GM21825 (cell line): ENCODE measurements at regions not wholly inside any gene's neighbourhood (a gene's known extent, or its start where the extent isn't known, plus 50 kb on each side); places are given as distances from the start of the nearest gene placed in this dataset.

Source experiments
- ATAC-seq: cut with Tn5 transposase; IDR thresholded peaks from one replicate; pipeline ENCODE4 v1.9.1; 2021; ENCODE audit warnings: mild to moderate bottlenecking, moderate library complexity; ENCODE audit not compliant: unreplicated experiment

DNA sequence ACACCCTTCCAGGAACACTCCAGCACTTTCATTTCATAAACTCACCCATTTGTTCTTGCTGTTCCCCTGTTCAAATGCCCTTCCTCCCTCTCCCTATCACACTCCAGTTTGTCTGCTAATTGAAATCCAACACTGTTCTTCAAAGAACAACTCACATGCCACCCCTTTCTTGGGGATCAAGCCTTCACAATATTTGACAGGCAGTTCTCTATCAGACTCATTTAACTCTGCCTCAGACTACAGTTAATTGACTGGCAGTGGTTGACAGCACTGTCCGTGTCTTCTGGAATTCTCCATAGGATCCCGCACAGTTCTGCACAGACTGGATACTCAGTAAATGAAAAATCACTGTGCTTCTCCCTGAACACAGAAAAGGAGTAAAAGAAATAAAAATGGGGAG lies 87.8 kb downstream of the PMP22 start:
- no peak for ATAC-seq

DNA sequence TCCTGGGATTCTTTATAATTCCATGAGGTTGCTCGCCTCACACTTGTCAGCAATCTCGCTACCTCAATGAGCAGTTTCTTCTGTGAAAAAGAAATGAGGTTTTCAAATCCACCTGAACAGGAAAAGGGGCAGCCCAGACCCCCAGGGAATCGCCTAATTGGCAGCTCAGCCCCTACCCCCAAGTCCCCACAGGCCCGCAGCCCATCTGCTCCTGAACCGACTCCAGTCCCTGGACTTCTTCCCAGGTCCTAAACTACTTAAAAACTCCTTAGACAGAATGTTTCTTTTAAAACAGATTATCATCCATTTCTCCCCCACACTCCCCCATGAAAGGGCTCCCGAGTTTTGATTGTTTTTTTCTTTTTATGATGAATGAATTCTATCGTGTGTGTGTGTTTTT lies 89.8 kb downstream of the PMP22 start:
- no peak for ATAC-seq

- ATAC-seq, result no peak
Observed at GRCh38 chr17:15171167-15172047, 93.7 kb downstream of the PMP22 start.

GRCh38 chr17:15169676-15170075 lies 95.5 kb downstream of the PMP22 start:
- no peak for ATAC-seq

DNA sequence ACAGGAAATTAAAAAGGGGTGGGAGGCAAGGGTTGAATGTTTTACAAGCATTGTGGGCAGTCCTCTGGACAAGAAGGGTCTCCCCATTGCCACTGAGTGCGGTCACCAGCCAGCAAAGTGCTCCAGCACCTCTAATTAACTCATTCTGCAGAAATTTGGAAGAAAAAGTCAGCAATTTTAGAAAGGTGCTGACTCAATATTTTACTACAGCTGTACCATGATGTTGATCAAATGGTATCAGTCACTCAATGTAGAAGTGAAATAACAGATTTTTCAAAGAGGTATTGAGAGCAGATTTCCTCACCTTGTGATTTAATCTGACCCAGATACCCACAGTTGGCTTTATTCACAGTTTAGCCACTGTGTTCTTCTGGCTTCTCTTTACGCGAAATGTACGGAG lies 96.7 kb downstream of the PMP22 start:
- no peak for ATAC-seq

GRCh38 chr17:15161395-15161794 lies 103.7 kb downstream of the PMP22 start:
- no peak for ATAC-seq

DNA sequence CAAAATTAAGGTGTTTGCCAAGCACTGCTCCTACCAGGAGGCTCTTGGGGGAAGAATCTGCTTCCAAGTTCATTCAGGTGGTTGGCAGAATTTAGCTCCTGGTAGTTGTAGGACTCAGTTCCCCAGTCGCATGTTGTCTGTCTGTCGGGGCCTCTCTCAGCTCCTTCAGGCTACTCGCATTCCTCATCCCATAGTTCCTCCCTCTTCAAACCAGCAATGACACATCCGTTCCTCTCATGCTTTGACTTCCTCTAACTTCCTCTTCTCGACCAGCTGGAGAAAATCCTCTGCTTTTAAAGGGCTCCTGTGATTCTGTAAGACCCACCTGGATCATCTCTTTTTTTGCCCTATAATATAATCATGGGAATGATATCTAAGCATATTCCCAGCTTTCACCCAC lies 108.1 kb downstream of the PMP22 start:
- no peak for ATAC-seq

GRCh38 chr17:15154618-15155017 lies 110.5 kb downstream of the PMP22 start:
- ATAC-seq, result no peak

GRCh38 chr17:15145621-15146020 lies 119.5 kb downstream of the PMP22 start:
- ATAC-seq, result no peak

DNA sequence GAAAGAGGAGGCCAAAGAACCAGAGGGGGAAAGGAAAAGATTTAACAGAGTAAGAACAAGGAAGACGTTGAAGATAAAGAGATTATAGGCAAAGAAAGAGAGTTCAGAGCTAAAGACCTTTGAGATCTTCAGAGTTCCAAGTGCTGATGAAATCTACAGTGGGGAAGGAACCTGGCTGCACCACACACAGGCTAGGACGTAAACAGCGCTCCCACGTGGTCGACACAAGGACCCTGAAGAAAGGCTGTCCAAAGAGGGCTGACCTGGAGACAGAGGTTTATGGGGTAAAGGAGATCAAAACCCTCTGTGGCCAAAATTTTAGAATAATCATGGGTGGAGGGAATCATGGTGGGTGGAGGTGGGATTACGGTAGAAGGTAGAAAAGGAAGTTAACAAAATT lies 121.6 kb downstream of the PMP22 start:
- no peak for ATAC-seq

GRCh38 chr17:15134363-15134762 lies 130.8 kb downstream of the PMP22 start:
- ATAC-seq, result no peak

DNA sequence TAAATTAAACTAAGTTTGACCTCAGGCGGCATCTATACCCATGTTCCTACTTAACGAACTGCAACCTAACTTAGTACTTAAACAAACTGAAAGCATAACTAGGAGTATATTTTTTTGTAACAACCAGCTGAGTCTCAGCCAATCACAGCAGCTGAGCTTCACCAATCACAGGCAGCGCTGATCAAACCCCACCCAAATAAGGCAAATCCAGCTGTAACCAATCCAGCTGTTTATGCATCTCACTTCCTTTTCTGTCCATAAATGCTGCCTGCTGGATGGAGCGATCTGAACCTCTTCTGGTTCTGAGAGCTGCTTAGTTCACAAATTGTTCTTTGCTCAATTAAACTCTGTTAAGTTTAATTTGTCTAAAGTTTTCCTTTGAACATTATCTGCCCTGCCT lies 131.3 kb downstream of the PMP22 start:
- ATAC-seq, result no peak

DNA sequence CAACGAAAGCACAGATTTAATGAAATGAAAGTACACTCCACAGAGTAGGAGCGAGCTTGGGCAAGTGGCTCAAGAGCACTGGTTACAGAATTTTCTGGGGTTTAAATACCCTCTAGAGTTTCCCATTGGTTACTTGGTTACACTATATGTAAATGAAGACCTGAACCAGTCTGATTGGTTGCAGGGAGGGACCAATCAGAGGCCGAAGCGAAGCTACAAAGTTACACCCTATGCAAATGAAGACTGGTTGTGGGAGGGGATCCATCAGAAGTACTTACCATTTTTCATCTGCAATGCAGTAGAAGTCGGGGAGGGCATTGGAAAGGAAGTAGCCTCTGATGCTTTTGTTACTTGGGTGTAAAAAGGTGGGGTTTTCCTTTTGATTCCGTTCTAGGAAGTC lies 132.0 kb downstream of the PMP22 start:
- no peak for ATAC-seq

DNA sequence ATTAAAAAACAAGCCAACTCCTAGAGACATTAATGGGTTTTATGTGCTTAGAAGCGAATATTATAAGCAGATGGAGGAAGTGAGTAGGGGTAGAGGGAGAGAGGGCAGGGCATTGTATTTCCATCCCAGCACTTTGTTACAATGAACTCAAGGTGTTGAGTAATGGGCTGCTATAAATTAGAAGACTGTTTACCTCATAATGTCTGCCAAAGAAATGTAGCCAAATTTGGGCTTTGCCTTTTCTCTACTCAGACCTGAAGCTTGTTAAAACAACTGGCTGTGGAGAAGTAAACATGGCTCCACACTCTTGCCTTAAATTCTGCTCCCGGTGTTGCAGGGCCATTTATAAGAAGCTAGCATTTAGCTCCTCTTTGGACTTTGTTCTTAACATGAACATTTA lies 134.7 kb downstream of the PMP22 start:
- no peak for ATAC-seq

GRCh38 chr17:15129986-15130385 lies 135.1 kb downstream of the PMP22 start:
- no peak for ATAC-seq

DNA sequence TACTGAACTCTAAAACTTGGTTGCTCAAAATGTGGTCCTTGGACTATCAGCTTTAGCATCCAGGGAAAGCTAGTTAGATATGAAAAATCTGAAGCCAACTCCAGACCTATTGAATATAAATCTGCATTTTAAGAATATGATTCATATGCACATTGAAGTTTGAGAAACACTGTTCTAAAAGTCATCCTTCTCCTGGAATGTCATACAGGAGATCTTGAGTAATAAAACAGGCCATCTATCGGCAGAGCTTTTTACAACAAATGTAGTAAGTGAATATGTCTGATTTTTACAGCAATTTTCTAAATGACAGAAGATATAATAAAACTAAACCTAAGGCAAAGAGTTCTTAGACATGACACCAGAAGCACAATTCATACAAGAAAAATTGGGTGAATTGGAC lies 140.4 kb downstream of the PMP22 start:
- ATAC-seq, result no peak

- ATAC-seq, result no peak
Observed at GRCh38 chr17:15124264-15124595, 140.9 kb downstream of the PMP22 start.

GRCh38 chr17:15123593-15124263 lies 141.4 kb downstream of the PMP22 start:
- no peak for ATAC-seq

DNA sequence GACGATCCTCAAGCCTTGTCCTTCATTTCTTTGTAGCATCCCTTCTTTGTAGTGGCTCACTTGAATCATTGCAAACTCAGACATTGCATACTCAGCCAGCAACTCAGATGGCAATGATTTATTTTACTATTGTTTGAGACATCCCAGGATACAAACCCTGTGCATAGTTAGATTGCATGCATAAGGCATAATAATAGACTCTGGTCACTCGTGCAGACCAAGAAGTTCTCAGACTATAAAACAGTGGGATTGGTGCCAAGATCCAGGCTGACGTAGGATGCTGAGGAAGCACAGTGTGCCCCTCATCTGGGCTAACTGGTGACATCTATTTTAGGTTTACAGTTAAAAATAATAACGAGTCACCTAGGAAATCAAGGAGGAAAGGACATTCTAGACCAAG lies 142.3 kb downstream of the PMP22 start:
- no peak for ATAC-seq

DNA sequence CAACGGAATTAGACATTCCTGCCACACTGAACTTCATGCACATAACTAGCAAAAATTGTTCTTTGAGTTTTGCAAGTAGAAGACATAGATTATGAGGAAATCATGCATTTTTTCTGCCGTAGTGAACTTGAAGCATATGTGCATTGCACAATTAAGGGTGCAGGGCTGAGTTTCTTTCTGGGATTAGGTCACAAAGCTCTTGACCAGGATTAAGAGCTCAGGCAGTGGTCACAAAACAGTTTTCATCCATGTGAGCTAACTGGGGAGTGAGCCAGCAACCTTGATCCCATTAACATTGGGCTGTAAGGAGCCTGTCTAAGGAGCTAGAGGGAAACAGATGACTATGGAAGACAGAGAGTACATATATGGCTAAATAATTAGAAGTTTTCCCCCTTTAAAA lies 143.7 kb downstream of the PMP22 start:
- ATAC-seq, result no peak

GRCh38 chr17:15119968-15120367 lies 145.2 kb downstream of the PMP22 start:
- no peak for ATAC-seq

DNA sequence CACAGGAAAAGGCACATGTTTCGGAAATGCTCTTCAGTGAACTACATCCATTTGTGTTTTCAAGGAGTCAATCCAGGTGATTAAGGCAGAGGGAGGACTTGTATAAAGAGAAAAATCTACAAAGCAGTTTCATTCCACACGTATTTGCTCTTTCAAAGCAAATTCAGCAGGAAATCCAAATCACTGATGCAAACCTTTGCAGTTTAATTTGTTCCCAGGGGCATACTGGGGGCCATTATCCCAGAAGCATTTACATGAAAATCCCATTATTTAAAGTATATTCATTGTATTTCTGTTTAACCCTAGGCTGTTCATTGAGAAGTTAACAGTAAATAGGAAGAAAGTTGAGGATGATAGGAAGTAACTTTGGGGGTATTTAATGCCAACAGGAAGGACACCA lies 147.9 kb downstream of the PMP22 start:
- no peak for ATAC-seq
